H1 (cell line): ENCODE measurements at regions not wholly inside any gene's neighbourhood (a gene's known extent, or its start where the extent isn't known, plus 50 kb on each side); places are given as distances from the start of the nearest gene placed in this dataset.

ENCODE experiments used
- BRCA1 ChIP-seq: IDR thresholded peaks from 2 replicates; pipeline ENCODE4 v1.6.1; 2012; ENCODE audit warnings: low read depth, low read length, improper control_type of control experiment
- CEBPB ChIP-seq: IDR thresholded peaks from 2 replicates; pipeline ENCODE4 v1.6.1; 2012; ENCODE audit warnings: low read depth, low read length
- FOSL1 ChIP-seq: IDR thresholded peaks from 2 replicates; pipeline ENCODE4 v1.6.1; 2011; ENCODE audit warnings: mild to moderate bottlenecking, low read depth, low read length, moderate library complexity; ENCODE audit not compliant: insufficient read depth
- PHF8 ChIP-seq: fragments of 200-600 bp; sonication (generic); conservative IDR thresholded peaks from 2 replicates; pipeline ENCODE4 v1.7.1; 2012; ENCODE audit warnings: low read depth, mild to moderate bottlenecking, inconsistent platforms, low read length, moderate library complexity
- RFX5 ChIP-seq: IDR thresholded peaks from 2 replicates; pipeline ENCODE4 v1.6.1; 2011; ENCODE audit warnings: low read depth, low read length, improper control_type of control experiment, borderline replicate concordance
- SIRT6 ChIP-seq: IDR thresholded peaks from one replicate; pipeline ENCODE4 v1.7.1; 2012; ENCODE audit warnings: low read length, inconsistent platforms
- SP4 ChIP-seq: IDR thresholded peaks from 2 replicates; pipeline ENCODE4 v1.6.1; 2012; ENCODE audit warnings: low read length, inconsistent platforms

- no peak for TF ChIP-seq RFX5
- TF ChIP-seq FOSL1: no peak
- no peak for TF ChIP-seq SP4
- TF ChIP-seq SIRT6: no peak
- no peak for TF ChIP-seq BRCA1
- TF ChIP-seq PHF8: no peak
- no peak for TF ChIP-seq CEBPB
- TF ChIP-seq, all 59 proteins: peak for 0
These were observed 282.4 kb upstream of the ADAMTS16 start (continued) for GRCh38 chr5:4857761-4858160.
